GM18508 (cell line): ENCODE measurements at regions not wholly inside any gene's neighbourhood (a gene's known extent, or its start where the extent isn't known, plus 50 kb on each side); places are given as distances from the start of the nearest gene placed in this dataset.
"Not testable (repeated sequence)": the region's sequence is repeated elsewhere in the genome, so short reads cannot be mapped to it uniquely, and the experiment has no call there.

ENCODE experiments used
- ATAC-seq: cut with Tn5 transposase; IDR thresholded peaks from one replicate; pipeline ENCODE4 v1.9.1; 2021; ENCODE audit warnings: moderate number of reproducible peaks; ENCODE audit not compliant: insufficient read depth, unreplicated experiment

DNA sequence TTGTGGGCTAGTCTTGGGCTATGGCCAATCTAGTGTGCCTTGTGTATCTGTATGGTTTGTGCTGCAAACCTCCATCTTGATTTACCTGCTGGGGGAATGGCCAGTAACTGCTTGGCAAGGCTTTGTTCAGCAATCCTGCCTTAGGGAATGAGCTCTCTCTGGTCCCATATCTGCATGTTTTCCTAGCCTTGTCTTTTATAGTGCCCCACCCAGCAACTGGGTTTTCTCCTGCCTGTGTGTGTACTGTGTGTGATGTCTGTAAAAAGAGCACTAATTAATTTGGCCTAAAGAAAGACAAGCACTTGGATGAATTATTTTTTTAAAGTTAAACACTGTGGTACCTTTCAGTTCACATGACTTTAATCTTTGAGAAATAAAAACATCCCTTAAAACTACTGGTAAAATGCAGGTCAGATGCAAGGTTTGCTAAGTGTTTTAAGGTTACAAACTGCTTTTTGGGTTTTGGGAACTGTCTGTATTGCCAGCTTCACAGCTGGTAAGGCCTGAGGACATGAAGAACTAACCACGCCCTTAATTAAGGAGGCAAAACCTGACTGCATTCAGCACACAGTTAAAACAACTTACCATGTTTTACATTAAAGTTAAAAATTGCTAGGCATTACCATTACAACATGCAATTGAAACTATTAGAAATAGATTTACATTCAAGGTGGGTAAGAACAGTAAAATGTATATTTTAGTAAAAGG is 1169.2 kb downstream of the OTOL1 start:
- no peak for ATAC-seq

DNA sequence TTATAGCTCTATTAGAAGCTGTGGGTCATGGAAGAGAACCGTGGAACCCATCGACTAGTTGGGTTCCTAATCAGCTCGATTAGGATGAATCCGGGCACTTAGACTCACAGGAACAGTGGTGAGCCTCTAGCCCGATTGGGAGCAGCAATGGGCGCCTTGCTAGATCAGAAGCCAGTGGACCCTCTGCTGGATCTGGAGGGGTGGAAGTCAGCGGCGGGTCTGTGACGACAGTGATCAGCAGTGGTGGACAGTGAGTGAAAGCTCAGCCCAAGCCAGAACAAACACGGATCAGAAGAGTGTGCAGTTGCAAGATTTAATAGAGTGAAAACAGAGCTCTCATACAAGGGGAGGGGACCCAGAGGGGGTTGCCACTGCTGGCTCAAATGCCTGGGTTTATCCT is 1170.2 kb downstream of the OTOL1 start:
- no peak for ATAC-seq

DNA sequence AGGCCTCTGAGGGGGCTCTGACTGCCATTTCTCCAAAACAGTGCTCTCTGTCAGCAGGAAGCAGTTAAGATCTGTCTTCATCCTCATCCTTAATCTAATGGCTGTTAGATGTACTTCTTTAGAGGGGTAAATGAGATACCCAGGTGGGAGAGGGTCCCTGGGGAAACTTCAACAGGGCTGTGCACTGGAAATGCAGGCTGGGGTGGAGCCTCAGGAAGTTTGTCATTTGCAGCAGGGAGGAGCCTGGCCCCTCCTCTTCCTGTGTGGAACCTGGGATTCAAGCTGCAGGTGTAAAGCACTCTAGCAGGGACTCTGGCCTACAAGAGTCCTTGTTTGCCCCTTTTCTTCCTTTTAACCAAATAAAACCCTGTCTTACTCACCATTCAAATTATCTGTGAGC is 1173.6 kb downstream of the OTOL1 start:
- no peak for ATAC-seq

- no peak for ATAC-seq
Observed at GRCh38 chr3:162677475-162677874, 1180.9 kb downstream of the OTOL1 start.

- no peak for ATAC-seq
Observed at GRCh38 chr3:162678941-162679340, 1182.3 kb downstream of the OTOL1 start.

GRCh38 chr3:162684260-162684659 is 1187.7 kb downstream of the OTOL1 start:
- no peak for ATAC-seq

DNA sequence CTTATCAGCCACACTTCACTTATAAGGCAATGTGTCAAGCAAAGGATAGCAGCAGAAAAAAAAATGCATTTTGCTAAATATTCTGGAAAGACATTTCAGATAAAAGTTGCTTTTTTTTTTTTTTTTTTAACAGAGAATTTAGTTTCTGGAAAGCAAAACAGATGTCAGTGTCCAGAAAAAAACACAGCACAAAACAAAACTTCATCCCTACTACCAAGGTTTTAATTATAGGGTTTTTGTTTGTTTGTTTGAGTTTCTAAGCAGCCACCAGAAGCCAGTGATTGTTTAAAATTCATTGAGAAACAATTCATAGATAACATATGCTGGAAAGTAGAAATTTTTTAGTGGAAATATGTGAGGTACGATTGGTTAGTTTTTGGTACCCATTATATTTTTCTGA is 1202.7 kb downstream of the OTOL1 start:
- ATAC-seq: no peak

DNA sequence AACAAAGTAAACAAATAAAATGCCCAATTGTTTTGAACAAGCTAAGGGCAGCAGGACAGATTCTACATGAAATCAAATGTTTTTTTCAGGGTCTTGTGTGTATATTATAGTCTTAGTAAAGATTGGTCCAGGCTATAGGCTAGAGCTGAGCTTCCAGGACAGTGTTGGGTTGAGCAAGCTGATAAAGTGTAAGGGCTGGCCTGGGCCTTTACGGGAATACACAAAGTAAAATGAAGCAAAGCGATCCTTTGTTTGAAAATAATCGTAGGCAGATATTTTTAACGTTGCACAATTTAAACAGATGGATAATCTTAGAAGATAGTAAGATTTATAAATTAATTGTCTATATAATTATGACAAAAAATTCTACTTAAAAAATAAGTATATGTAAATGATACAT is 1204.6 kb downstream of the OTOL1 start:
- ATAC-seq: no peak

DNA sequence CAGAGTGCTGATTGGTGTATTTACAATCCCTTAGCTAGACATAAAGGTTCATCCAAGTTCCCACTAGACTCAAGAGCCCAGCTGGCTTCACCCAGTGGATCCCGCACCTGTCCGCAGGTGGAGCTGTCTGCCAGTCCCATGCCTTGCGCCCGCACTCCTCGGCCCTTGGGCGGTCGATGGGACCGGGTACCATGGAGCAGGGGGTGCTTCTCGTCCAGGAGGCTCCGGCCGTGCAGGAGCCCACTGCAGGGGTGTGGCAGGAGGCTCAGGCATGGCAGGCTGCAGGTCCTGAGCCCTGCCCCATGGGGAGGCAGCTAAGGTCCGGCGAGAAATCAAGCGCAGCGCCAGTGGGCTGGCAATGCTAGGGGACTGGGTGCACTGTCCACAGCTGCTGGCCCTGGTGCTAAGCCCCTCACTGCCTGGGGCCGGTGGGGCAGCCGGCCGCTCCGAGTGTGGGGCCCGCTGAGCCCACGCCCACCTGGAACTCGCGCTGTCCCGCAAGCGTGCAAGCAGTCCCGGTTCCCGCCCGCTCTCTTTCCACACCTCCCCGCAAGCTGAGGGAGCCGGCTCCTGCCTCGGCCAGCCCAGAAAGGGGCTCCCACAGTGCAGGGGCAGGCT is 1206.3 kb downstream of the OTOL1 start:
- ATAC-seq: no peak

DNA sequence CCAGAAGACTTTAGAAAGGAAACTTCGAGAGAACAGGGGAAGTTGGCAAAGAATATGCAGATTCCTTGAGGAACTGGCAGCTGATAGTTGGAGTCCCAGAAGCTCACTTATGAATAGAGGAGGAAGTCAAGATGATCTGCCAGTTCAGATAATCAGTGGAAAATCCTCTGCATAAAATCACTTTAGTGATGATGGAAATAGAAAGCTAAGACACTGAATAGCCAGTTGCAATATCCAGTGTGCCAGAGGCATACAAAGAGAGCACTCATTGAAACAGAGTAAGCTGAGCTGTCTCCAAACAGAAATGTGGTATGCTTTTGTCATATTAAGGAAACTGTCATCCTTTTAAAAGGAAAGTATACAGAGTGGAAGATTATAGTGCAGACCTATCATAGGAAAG is 1207.6 kb downstream of the OTOL1 start:
- ATAC-seq: no peak

DNA sequence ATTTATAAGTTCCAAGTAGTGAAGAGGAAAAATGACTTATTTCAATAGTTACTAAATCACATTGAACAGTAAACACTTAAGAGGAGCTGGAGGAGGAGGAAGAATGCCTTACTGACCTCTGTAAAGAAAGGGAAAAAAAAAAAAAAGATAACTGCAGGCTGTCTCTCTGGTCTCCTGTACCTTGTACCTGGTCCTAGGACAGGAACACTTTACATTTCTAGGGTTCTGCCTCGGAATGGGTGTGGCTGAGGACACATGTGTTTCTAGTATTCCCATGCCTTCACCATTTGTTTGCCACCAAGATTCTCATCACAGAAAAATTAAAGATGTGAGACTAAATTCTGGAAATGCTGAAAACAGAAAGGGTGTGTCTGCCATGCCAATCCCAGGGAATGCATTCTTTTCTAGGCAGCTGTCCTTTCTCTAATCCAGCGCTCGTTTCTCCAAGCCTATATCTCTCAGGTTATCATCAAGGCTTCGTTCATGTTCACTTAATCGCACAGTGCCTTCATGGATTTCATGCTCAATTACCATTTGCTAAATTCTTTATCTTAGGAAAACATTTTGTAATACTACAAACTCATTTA is 1208.3 kb downstream of the OTOL1 start:
- ATAC-seq: no peak

DNA sequence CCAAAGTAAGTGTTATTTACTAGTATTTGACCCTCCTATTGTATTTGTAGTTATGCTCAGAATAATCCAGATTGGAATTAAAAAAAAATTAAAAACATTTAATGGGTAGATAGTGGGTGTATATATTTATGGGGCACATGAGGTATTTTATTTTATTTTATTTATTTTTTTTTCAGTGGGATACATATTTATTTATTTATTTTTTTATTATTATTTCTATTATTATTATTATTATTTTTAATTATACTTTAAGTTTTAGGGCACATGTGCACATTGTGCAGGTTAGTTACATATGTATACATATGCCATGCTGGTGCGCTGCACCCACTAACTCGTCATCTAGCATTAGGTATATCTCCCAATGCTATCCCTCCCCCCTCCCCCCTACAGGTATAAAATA is 1211.8 kb downstream of the OTOL1 start:
- ATAC-seq: not testable (repeated sequence)

- ATAC-seq: not testable (repeated sequence)
Observed at GRCh38 chr3:162708942-162709706, 1212.5 kb downstream of the OTOL1 start.

DNA sequence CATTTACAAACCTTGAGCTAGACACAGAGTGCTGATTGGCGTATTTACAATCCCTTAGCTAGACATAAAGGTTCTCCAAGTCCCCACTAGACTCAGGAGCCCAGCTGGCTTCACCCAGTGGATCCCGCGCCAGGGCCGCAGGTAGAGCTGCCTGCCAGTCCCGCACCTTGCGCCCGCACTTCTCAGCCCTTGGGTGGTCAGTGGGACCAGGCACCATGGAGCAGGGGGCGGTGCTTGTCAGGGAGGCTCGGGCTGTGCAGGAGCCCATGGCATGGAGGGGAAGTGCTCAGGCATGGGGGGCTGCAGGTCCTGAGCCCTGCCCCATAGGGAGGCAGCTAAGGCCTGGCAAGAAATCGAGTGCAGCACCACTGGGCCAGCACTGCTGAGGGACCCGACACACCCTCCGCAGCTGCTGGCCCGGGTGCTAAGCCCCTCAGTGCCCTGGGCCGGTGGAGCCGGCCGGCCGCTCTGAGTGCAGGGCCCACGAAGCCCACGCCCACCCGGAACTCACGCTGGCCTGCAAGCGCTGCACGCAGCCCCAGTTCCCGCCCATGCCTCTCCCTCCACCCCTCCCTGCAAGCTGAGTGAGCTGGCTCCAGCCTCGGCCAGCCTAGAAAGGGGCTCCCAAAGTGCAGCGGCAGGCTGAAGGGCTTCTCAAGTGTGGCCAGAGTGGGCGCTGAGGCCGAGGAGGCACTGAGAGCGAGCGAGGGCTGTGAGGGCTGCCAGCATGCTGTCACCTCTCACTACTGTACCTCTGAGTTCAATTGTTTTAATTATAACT is 1213.9 kb downstream of the OTOL1 start:
- ATAC-seq: no peak

- not testable (repeated sequence) for ATAC-seq
Observed at GRCh38 chr3:162717074-162717473, 1220.5 kb downstream of the OTOL1 start.

- no peak for ATAC-seq
Observed at GRCh38 chr3:162718697-162719096, 1222.1 kb downstream of the OTOL1 start.

- no peak for ATAC-seq
Observed at GRCh38 chr3:162719684-162720341, 1223.2 kb downstream of the OTOL1 start.

- ATAC-seq: no peak
Observed at GRCh38 chr3:162721736-162722135, 1225.1 kb downstream of the OTOL1 start.

GRCh38 chr3:162722337-162722736 is 1225.7 kb downstream of the OTOL1 start:
- no peak for ATAC-seq

GRCh38 chr3:162722796-162723195 is 1226.2 kb downstream of the OTOL1 start:
- ATAC-seq: not testable (repeated sequence)
